OCI-LY7 (cell line): ENCODE measurements at regions not wholly inside any gene's neighbourhood (a gene's known extent, or its start where the extent isn't known, plus 50 kb on each side); places are given as distances from the start of the nearest gene placed in this dataset.

ENCODE experiments used
- BruUV-seq: library from RNA; stranded (reverse); fragments of 400-500 nt; replicated peaks from 2 replicates; lab custom pipeline; 2021; lab: Mats Ljungman, UMichigan
- CTCF ChIA-PET: fragments of 300-600 bp; sonication (Branson Sonifier 250); formaldehyde crosslinking; loops from one replicate; lab custom pipeline; 2022; ENCODE audit warnings: antibody characterized with exemption; ENCODE audit not compliant: unreplicated experiment; lab: Charles Lee
- POLR2A ChIA-PET: fragments of 300-600 bp; sonication (Branson Sonifier 250); formaldehyde crosslinking; loops from one replicate; lab custom pipeline; 2022; ENCODE audit warnings: antibody characterized with exemption; lab: Charles Lee
- DNase-seq: peaks from one replicate; pipeline ENCODE4 v3.0.0-alpha.2; 2015; ENCODE audit warnings: low spot score
- H2AFZ ChIP-seq: fragments of 200-600 bp; sonication (generic), shearing (Covaris generic); 2 replicates; pipeline ENCODE4 v1.6.1; 2014; ENCODE audit warnings: mild to moderate bottlenecking, antibody characterized with exemption, low read length, moderate library complexity
- H3K27ac ChIP-seq: fragments of 200-600 bp; sonication (generic); 2 replicates; pipeline ENCODE4 v1.5.1; 2014; ENCODE audit warnings: mixed run types, low read depth, mild to moderate bottlenecking, moderate library complexity, low read length, inconsistent platforms; ENCODE audit not compliant: poor library complexity, severe bottlenecking
- H3K36me3 ChIP-seq: fragments of 200-600 bp; sonication (generic); 2 replicates; pipeline ENCODE4 v1.6.1; 2014; ENCODE audit warnings: mild to moderate bottlenecking, antibody characterized with exemption, low read length, moderate library complexity, mixed read lengths; ENCODE audit not compliant: insufficient read depth
- H3K4me1 ChIP-seq: fragments of 200-600 bp; sonication (generic); 2 replicates; pipeline ENCODE4 v1.5.1; 2014; ENCODE audit warnings: mild to moderate bottlenecking, low read length; ENCODE audit not compliant: insufficient read depth, poor library complexity, severe bottlenecking
- H3K4me2 ChIP-seq: fragments of 200-600 bp; sonication (generic); 2 replicates; pipeline ENCODE4 v1.6.1; 2014; ENCODE audit warnings: mild to moderate bottlenecking, low read length
- H3K4me3 ChIP-seq: fragments of 200-600 bp; sonication (generic); 2 replicates; pipeline ENCODE4 v1.5.1; 2014; ENCODE audit warnings: mild to moderate bottlenecking, low read depth, low read length; ENCODE audit not compliant: poor library complexity, severe bottlenecking
- H3K79me2 ChIP-seq: fragments of 200-600 bp; sonication (generic); 2 replicates; pipeline ENCODE4 v1.6.1; 2016; ENCODE audit warnings: low read depth, mild to moderate bottlenecking, low read length, moderate library complexity, mixed read lengths; ENCODE audit not compliant: insufficient read depth
- H3K9me2 ChIP-seq: fragments of 200-600 bp; sonication (generic); 2 replicates; pipeline ENCODE4 v1.6.1; 2016; ENCODE audit warnings: mild to moderate bottlenecking, low read length, mixed read lengths; ENCODE audit not compliant: insufficient read depth
- H3K9me3 ChIP-seq: fragments of 200-600 bp; sonication (generic); 2 replicates; pipeline ENCODE4 v1.6.1; 2014; ENCODE audit warnings: mild to moderate bottlenecking, mixed run types, low read length, mixed read lengths
- H4K20me1 ChIP-seq: fragments of 200-600 bp; sonication (generic); 2 replicates; pipeline ENCODE4 v1.6.1; 2014; ENCODE audit warnings: mild to moderate bottlenecking, antibody characterized with exemption, low read length, moderate library complexity, mixed read lengths; ENCODE audit not compliant: insufficient read depth
- EZH2phosphoT487 ChIP-seq: fragments of 200-600 bp; sonication (generic); IDR thresholded peaks from 2 replicates; pipeline ENCODE4 v1.6.1; 2018; ENCODE audit warnings: low read depth, borderline replicate concordance, mild to moderate bottlenecking, mixed run types, antibody characterized with exemption, low read length, moderate library complexity, mixed read lengths
- intact Hi-C: fragments of 100-400 bp; cut with micrococcal nuclease; formaldehyde crosslinking; loops from one replicate; pipeline ENCODE4 v1.10.0; 2022; ENCODE audit not compliant: unreplicated experiment
- TF ChIP-seq, protein P1 (sequence below): fragments of 200-600 bp; sonication (generic); conservative IDR thresholded peaks from 2 replicates; pipeline ENCODE4 v1.5.1; 2014; ENCODE audit warnings: mild to moderate bottlenecking, antibody characterized with exemption, low read length, moderate library complexity, mixed read lengths

DNA sequence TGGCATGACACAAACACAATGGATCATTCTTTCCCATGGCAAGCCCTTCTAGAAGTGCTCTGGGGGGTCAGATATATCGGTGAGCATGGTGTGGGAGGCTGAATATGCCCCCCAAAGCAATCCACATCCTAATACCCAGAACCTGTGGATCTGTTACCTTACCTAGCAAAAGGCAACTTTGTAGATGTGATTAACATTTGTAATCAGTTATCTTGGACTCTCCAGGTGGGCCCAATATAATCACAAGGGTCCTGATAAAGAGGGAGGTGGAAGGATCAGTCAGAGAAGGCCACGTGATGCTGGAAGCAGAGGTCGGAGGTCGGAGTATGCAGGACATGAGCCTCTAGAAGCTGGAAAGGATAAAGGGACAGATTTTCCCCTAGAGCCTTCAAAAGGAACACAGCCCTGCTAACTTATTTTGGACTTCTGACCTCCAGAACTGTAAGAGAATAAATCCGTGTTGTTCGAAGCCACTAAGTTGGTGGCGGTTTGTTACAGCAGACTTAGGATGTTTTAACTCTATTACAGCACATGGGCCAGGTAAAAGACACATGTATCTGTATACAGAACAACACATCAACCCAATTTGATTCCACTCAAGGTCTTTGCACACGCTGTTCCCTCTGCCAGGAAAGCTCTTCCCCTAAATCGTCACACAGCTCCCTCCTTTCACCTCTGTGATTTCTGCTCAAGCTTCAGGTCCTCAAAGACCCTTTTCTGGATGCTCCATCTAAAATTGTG, 115.3 kb downstream of the NOG start:
- no peaks in the 10 kb centered on the region for H4K20me1 ChIP-seq
- no peaks in the 10 kb centered on the region for H3K4me1 ChIP-seq
- intact Hi-C loops, result no loop called here
- CTCF ChIA-PET, result no interaction called here
- BruUV-seq, result no TSS peak
- H3K27ac ChIP-seq, result no peak overlapping the region
- H3K9me3 ChIP-seq, result no peaks in the 10 kb centered on the region
- H3K79me2 ChIP-seq, result no peaks in the 10 kb centered on the region
- H2AFZ ChIP-seq, result no peak overlapping the region
- no peaks in the 10 kb centered on the region for H3K9me2 ChIP-seq
- H3K4me2 ChIP-seq, result no peak overlapping the region
- POLR2A ChIA-PET, result no interaction called here
- DNase-seq, result no peak
- no peak overlapping the region for H3K4me3 ChIP-seq
- TF ChIP-seq, protein P1, sequence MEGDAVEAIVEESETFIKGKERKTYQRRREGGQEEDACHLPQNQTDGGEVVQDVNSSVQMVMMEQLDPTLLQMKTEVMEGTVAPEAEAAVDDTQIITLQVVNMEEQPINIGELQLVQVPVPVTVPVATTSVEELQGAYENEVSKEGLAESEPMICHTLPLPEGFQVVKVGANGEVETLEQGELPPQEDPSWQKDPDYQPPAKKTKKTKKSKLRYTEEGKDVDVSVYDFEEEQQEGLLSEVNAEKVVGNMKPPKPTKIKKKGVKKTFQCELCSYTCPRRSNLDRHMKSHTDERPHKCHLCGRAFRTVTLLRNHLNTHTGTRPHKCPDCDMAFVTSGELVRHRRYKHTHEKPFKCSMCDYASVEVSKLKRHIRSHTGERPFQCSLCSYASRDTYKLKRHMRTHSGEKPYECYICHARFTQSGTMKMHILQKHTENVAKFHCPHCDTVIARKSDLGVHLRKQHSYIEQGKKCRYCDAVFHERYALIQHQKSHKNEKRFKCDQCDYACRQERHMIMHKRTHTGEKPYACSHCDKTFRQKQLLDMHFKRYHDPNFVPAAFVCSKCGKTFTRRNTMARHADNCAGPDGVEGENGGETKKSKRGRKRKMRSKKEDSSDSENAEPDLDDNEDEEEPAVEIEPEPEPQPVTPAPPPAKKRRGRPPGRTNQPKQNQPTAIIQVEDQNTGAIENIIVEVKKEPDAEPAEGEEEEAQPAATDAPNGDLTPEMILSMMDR, result no peak
- no peak for TF ChIP-seq EZH2phosphoT487
- H3K36me3 ChIP-seq, result no peaks in the 10 kb centered on the region

DNA sequence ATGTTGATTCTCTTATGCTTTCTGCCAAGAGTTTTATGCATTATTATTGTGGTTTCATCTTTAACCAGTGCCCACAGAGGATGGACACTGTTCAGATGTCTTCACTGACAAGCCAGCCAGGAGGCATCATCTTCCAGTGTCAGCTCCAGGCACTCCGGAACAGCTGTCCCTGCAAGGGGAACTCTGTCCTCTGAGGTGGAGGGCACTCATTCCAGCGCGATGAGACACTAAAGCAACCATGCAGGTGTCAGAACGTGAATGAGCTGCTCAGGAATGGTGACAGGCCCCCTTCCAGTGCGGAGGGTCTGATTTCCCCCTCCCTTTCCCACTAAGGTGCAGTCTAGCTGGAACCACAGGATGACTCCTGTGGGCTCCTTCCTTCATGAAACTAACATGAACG, 117.5 kb downstream of the NOG start:
- CTCF ChIA-PET, result no interaction called here
- no peak for TF ChIP-seq EZH2phosphoT487
- TF ChIP-seq, protein P1, result no peak

More for the DNA sequence above, 117.5 kb downstream of the NOG start:
- Histone ChIP-seq H3K27ac (no peak overlapping the region), H3K4me2 (no peak overlapping the region), H3K79me2 (no peaks in the 10 kb centered on the region), H3K9me3 (no peaks in the 10 kb centered on the region), H2AFZ (no peak overlapping the region), H3K36me3 (no peaks in the 10 kb centered on the region), H4K20me1 (no peaks in the 10 kb centered on the region), H3K4me3 (no peak overlapping the region), H3K4me1 (no peaks in the 10 kb centered on the region), H3K9me2 (no peaks in the 10 kb centered on the region)
- DNase-seq, result no peak
- POLR2A ChIA-PET, result no interaction called here
- no TSS peak for BruUV-seq
- intact Hi-C loops, result no loop called here
